Muscle layer of duodenum (tissue), 2 donors: ENCODE measurements at regions not wholly inside any gene's neighbourhood (a gene's known extent, or its start where the extent isn't known, plus 50 kb on each side); places are given as distances from the start of the nearest gene placed in this dataset.

Source experiments
- H3K27ac ChIP-seq: one replicate; pipeline ENCODE4 v1.7.0; 2013; ENCODE audit warnings: mild to moderate bottlenecking, low read length
- H3K27me3 ChIP-seq: one replicate; pipeline ENCODE4 v1.7.0; 2013; ENCODE audit warnings: low read depth, mild to moderate bottlenecking, control low read depth, low read length
- H3K36me3 ChIP-seq, 2 donors: one replicate each; pipeline ENCODE4 v1.7.0; 2013; ENCODE audit warnings: low read length in 2 of 2, control low read depth in 1 of 2, mild to moderate bottlenecking in 1 of 2; ENCODE audit not compliant: insufficient read depth in 2 of 2, control insufficient read depth in 1 of 2
- H3K4me1 ChIP-seq, 2 donors: one replicate each; pipeline ENCODE4 v1.7.0; 2013; ENCODE audit warnings: low read length in 2 of 2, mild to moderate bottlenecking in 2 of 2, control low read depth in 1 of 2, moderate library complexity in 1 of 2; ENCODE audit not compliant: insufficient read depth in 2 of 2, control insufficient read depth in 1 of 2
- H3K4me3 ChIP-seq, 2 donors: one replicate each; pipeline ENCODE4 v1.7.0; 2013; ENCODE audit warnings: low read length in 2 of 2, low read depth in 1 of 2, mild to moderate bottlenecking in 1 of 2
- H3K9me3 ChIP-seq, 2 donors: one replicate each; pipeline ENCODE4 v1.7.0; 2013; ENCODE audit warnings: low read length in 2 of 2, control low read depth in 1 of 2, mild to moderate bottlenecking in 1 of 2; ENCODE audit not compliant: control insufficient read depth in 1 of 2
- donor health status: healthy.

GRCh38 chr22:27295040-27295439 is 506.5 kb downstream of the MN1 start:
- Histone ChIP-seq H3K9me3 (no peaks in the 10 kb centered on the region), H3K27ac (no peak overlapping the region), H3K27me3 (peaks cover 10% of the 10 kb centered on the region), H3K4me1 (no peaks in the 10 kb centered on the region), H3K36me3 (no peaks in the 10 kb centered on the region), H3K4me3 (no peak overlapping the region)

- H3K4me1 ChIP-seq, result no peaks in the 10 kb centered on the region
- H3K27ac ChIP-seq, result no peak overlapping the region
- peaks cover 10% of the 10 kb centered on the region for H3K27me3 ChIP-seq
- H3K4me3 ChIP-seq, result no peak overlapping the region
- H3K36me3 ChIP-seq, result no peaks in the 10 kb centered on the region
- H3K9me3 ChIP-seq, result no peaks in the 10 kb centered on the region
Measured at GRCh38 chr22:27295605-27296004, 506.0 kb downstream of the MN1 start.

- Histone ChIP-seq H3K9me3 (no peaks in the 10 kb centered on the region), H3K27me3 (peaks cover 10% of the 10 kb centered on the region), H3K4me1 (no peaks in the 10 kb centered on the region), H3K36me3 (no peaks in the 10 kb centered on the region), H3K27ac (no peak overlapping the region), H3K4me3 (no peak overlapping the region)
Measured at GRCh38 chr22:27296091-27296675, 505.4 kb downstream of the MN1 start.

GRCh38 chr22:27297125-27297524 is 504.4 kb downstream of the MN1 start:
- no peaks in the 10 kb centered on the region for H3K9me3 ChIP-seq
- H3K27me3 ChIP-seq, result peaks cover 10% of the 10 kb centered on the region
- no peaks in the 10 kb centered on the region for H3K4me1 ChIP-seq
- no peak overlapping the region for H3K27ac ChIP-seq
- no peaks in the 10 kb centered on the region for H3K36me3 ChIP-seq
- H3K4me3 ChIP-seq, result no peak overlapping the region

GRCh38 chr22:27298332-27298731 is 503.2 kb downstream of the MN1 start:
- Histone ChIP-seq H3K27ac (no peak overlapping the region), H3K4me3 (no peak overlapping the region), H3K4me1 (no peaks in the 10 kb centered on the region), H3K9me3 (no peaks in the 10 kb centered on the region), H3K27me3 (peaks cover 10% of the 10 kb centered on the region), H3K36me3 (no peaks in the 10 kb centered on the region)

- Histone ChIP-seq H3K27me3 (peaks cover 10% of the 10 kb centered on the region), H3K9me3 (no peaks in the 10 kb centered on the region), H3K4me1 (no peaks in the 10 kb centered on the region), H3K27ac (no peak overlapping the region), H3K4me3 (no peak overlapping the region), H3K36me3 (no peaks in the 10 kb centered on the region)
Measured at GRCh38 chr22:27298742-27299141, 502.8 kb downstream of the MN1 start.

- H3K9me3 ChIP-seq, result no peaks in the 10 kb centered on the region
- no peaks in the 10 kb centered on the region for H3K4me1 ChIP-seq
- no peaks in the 10 kb centered on the region for H3K36me3 ChIP-seq
- H3K27me3 ChIP-seq, result peaks cover 10% of the 10 kb centered on the region
- no peak overlapping the region for H3K27ac ChIP-seq
- H3K4me3 ChIP-seq, result no peak overlapping the region
Measured at GRCh38 chr22:27299181-27300085, 502.1 kb downstream of the MN1 start.

GRCh38 chr22:27300536-27301285 is 500.8 kb downstream of the MN1 start:
- no peaks in the 10 kb centered on the region for H3K9me3 ChIP-seq
- no peak overlapping the region for H3K27ac ChIP-seq
- H3K27me3 ChIP-seq, result peaks cover 10% of the 10 kb centered on the region
- no peak overlapping the region for H3K4me3 ChIP-seq
- no peaks in the 10 kb centered on the region for H3K4me1 ChIP-seq
- H3K36me3 ChIP-seq, result no peaks in the 10 kb centered on the region

GRCh38 chr22:27302501-27302900 is 499.1 kb downstream of the MN1 start:
- no peaks in the 10 kb centered on the region for H3K9me3 ChIP-seq

GRCh38 chr22:27303718-27304117 is 497.8 kb downstream of the MN1 start:
- H3K27ac ChIP-seq, result no peak overlapping the region
- H3K4me1 ChIP-seq, result no peaks in the 10 kb centered on the region
- no peak overlapping the region for H3K4me3 ChIP-seq

More at GRCh38 chr22:27302501-27302900, 499.1 kb downstream of the MN1 start:
- Histone ChIP-seq H3K4me1 (no peaks in the 10 kb centered on the region), H3K36me3 (no peaks in the 10 kb centered on the region), H3K4me3 (no peak overlapping the region), H3K27me3 (peaks cover 5% of the 10 kb centered on the region), H3K27ac (no peak overlapping the region)

GRCh38 chr22:27306771-27307170 is 494.8 kb downstream of the MN1 start:
- Histone ChIP-seq H3K36me3 (no peaks in the 10 kb centered on the region), H3K27me3 (no peaks in the 10 kb centered on the region), H3K27ac (no peak overlapping the region), H3K4me1 (peaks cover 0 to 3% of the 10 kb centered on the region in 2 donors), H3K4me3 (no peak overlapping the region), H3K9me3 (no peaks in the 10 kb centered on the region)

More at GRCh38 chr22:27303718-27304117, 497.8 kb downstream of the MN1 start:
- H3K36me3 ChIP-seq, result no peaks in the 10 kb centered on the region
- H3K27me3 ChIP-seq, result no peaks in the 10 kb centered on the region
- H3K9me3 ChIP-seq, result no peaks in the 10 kb centered on the region
